Thymus (tissue), 11 donors: ENCODE measurements at regions not wholly inside any gene's neighbourhood (a gene's known extent, or its start where the extent isn't known, plus 50 kb on each side); places are given as distances from the start of the nearest gene placed in this dataset.

Source experiments
- DNase-seq, 9 donors: peaks; one replicate each; pipeline ENCODE4 v3.0.0-alpha.2; 2013; ENCODE audit warnings: low spot score in 9 of 9, low read depth in 6 of 9, missing footprints in 1 of 9
- H3K27ac ChIP-seq, 2 donors: one replicate each; pipeline ENCODE4 v1.5.1; 2013; ENCODE audit warnings: control low read depth in 1 of 2, low read depth in 1 of 2, low read length in 1 of 2, mild to moderate bottlenecking in 1 of 2, moderate library complexity in 1 of 2
- H3K27me3 ChIP-seq, 2 donors: one replicate each; pipeline ENCODE4 v1.5.1; 2013; ENCODE audit warnings: low read length in 1 of 2; ENCODE audit not compliant: control insufficient read depth in 2 of 2, insufficient read depth in 1 of 2
- H3K36me3 ChIP-seq, 2 donors: one replicate each; pipeline ENCODE4 v1.5.1; 2013; ENCODE audit warnings: low read length in 1 of 2, mild to moderate bottlenecking in 1 of 2, moderate library complexity in 1 of 2; ENCODE audit not compliant: control insufficient read depth in 2 of 2, insufficient read depth in 2 of 2
- H3K4me1 ChIP-seq, 2 donors: one replicate each; pipeline ENCODE4 v1.5.1; 2013; ENCODE audit warnings: low read length in 2 of 2; ENCODE audit not compliant: control insufficient read depth in 2 of 2, insufficient read depth in 2 of 2
- H3K4me3 ChIP-seq, 2 donors: one replicate each; pipeline ENCODE4 v1.5.1; 2013; ENCODE audit warnings: low read length in 2 of 2, control low read depth in 1 of 2, mild to moderate bottlenecking in 1 of 2
- H3K9me3 ChIP-seq, 2 donors: one replicate each; pipeline ENCODE4 v1.5.1; 2013; ENCODE audit warnings: low read length in 1 of 2, mild to moderate bottlenecking in 1 of 2; ENCODE audit not compliant: control insufficient read depth in 2 of 2, insufficient read depth in 1 of 2
- WGBS: extraction: QIAGEN DNeasy Blood & Tissue Kit; methylation state at CpG from one replicate; pipeline ENCODE4 v1.1.7; 2013; 5-methylcytosine and 5-hydroxymethylcytosine counted together
- donor health status: healthy.

GRCh38 chr13:50119591-50119990 is 104.3 kb downstream of the KCNRG start:
- Histone ChIP-seq H3K9me3 (no peaks in the 10 kb centered on the region), H3K36me3 (peaks cover 11 to 35% of the 10 kb centered on the region in 2 donors), H3K27ac (no peak overlapping the region), H3K27me3 (no peaks in the 10 kb centered on the region), H3K4me3 (no peak overlapping the region), H3K4me1 (peaks cover 21 to 29% of the 10 kb centered on the region in 2 donors)
- 79% methylated on average over 3 of the region's 3 CpGs for WGBS
- no peak for DNase-seq

- 97% methylated on average over 1 of the region's 1 CpG for WGBS
- peaks cover 20 to 38% of the 10 kb centered on the region in 2 donors for H3K4me1 ChIP-seq
- DNase-seq: no peak
- peaks cover 0 to 10% of the 10 kb centered on the region in 2 donors for H3K27me3 ChIP-seq
- peak overlapping the region in 1 of 2 donors; percentile 18 for H3K4me3 ChIP-seq
- peaks cover 5 to 17% of the 10 kb centered on the region in 2 donors for H3K36me3 ChIP-seq
- H3K9me3 ChIP-seq: peaks cover 0 to 7% of the 10 kb centered on the region in 2 donors
- H3K27ac ChIP-seq: peak overlapping the region; percentile 0 to 95
These were observed 107.2 kb downstream of the KCNRG start for GRCh38 chr13:50122455-50122854.

DNA sequence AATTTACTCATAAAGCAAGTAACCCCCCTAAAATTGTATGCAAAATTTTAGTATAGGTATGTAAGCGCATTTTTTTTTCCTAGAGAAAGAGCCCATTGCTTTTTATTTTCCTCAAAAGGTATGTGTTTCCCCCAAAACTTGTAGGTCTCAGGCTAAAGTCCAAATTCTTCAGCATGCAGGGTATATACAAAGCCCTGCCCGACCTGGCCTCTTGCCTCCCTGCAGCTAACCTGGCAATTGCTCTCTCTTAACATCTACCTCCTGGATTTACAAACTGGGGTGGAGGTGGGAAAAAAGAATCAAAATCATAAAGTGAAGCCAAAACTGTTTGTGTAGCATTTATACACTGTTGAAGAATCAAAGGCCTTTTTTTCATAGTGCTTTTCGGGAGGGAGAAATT is 107.8 kb downstream of the KCNRG start:
- Histone ChIP-seq H3K9me3 (peaks cover 0 to 13% of the 10 kb centered on the region in 2 donors), H3K27me3 (peaks cover 0 to 16% of the 10 kb centered on the region in 2 donors), H3K4me1 (peaks cover 24 to 44% of the 10 kb centered on the region in 2 donors), H3K4me3 (peak overlapping the region; percentile 66 to 96), H3K36me3 (peaks cover 5 to 17% of the 10 kb centered on the region in 2 donors), H3K27ac (peak overlapping the region; percentile 71 to 95)
- WGBS: 68% methylated on average over 3 of the region's 3 CpGs
- peak in 1 of 9 donors; percentile 35 for DNase-seq

GRCh38 chr13:50123515-50123861 is 108.2 kb downstream of the KCNRG start:
- Histone ChIP-seq H3K4me1 (peaks cover 25 to 49% of the 10 kb centered on the region in 2 donors), H3K27me3 (peaks cover 4 to 20% of the 10 kb centered on the region in 2 donors), H3K9me3 (peaks cover 0 to 14% of the 10 kb centered on the region in 2 donors), H3K36me3 (peaks cover 5 to 17% of the 10 kb centered on the region in 2 donors), H3K4me3 (peak overlapping the region; percentile 66 to 96), H3K27ac (peak overlapping the region; percentile 95 to 99)
- 6% methylated on average over 13 of the region's 13 CpGs for WGBS
- peak in 2 of 9 donors; percentile 34 to 82 for DNase-seq

GRCh38 chr13:50123862-50124535 is 108.8 kb downstream of the KCNRG start:
- peaks cover 0 to 14% of the 10 kb centered on the region in 2 donors for H3K9me3 ChIP-seq
- H3K4me1 ChIP-seq: peaks cover 25 to 54% of the 10 kb centered on the region in 2 donors
- H3K4me3 ChIP-seq: peak overlapping the region; percentile 66 to 96
- under 1% methylated on average over 69 of the region's 69 CpGs for WGBS
- peaks cover 5 to 17% of the 10 kb centered on the region in 2 donors for H3K36me3 ChIP-seq
- peak in 5 of 9 donors; percentile 47 to 70 (median 56) for DNase-seq
- peak overlapping the region; percentile 95 to 99 for H3K27ac ChIP-seq
- H3K27me3 ChIP-seq: peaks cover 9 to 26% of the 10 kb centered on the region in 2 donors

GRCh38 chr13:50124536-50125303 is 109.5 kb downstream of the KCNRG start:
- Histone ChIP-seq H3K27me3 (peaks cover 16 to 33% of the 10 kb centered on the region in 2 donors), H3K4me1 (peaks cover 30 to 61% of the 10 kb centered on the region in 2 donors), H3K9me3 (peaks cover 0 to 19% of the 10 kb centered on the region in 2 donors), H3K4me3 (peak overlapping the region; percentile 66 to 96), H3K27ac (peak overlapping the region; percentile 99 to 100), H3K36me3 (peaks cover 5 to 14% of the 10 kb centered on the region in 2 donors)
- WGBS: under 1% methylated on average over 78 of the region's 78 CpGs
- peak in 8 of 9 donors; percentile 83 to 97 (median 92) for DNase-seq

DNA sequence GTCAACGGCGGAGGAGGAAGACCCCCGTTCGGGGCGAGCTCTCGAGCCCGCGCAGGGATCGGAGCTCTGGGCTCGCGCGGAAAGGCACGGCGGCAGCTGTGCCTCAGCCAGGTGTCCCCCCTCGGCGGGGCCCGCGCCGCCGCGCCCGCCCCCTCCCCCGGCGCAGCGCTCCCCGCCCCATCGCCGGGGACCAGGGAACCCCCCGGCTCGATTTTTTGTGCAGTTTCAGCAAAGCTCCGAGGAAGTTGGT is 110.0 kb downstream of the KCNRG start:
- H3K4me1 ChIP-seq: peaks cover 35 to 66% of the 10 kb centered on the region in 2 donors
- WGBS: under 1% methylated on average over 31 of the region's 31 CpGs
- H3K9me3 ChIP-seq: peaks cover 0 to 21% of the 10 kb centered on the region in 2 donors

GRCh38 chr13:50125554-50126262 is 110.5 kb downstream of the KCNRG start:
- Histone ChIP-seq H3K27me3 (peaks cover 25 to 43% of the 10 kb centered on the region in 2 donors), H3K27ac (peak overlapping the region; percentile 99 to 100), H3K9me3 (peaks cover 0 to 21% of the 10 kb centered on the region in 2 donors), H3K4me1 (peaks cover 39 to 71% of the 10 kb centered on the region in 2 donors), H3K36me3 (peaks cover 5 to 10% of the 10 kb centered on the region in 2 donors), H3K4me3 (peak overlapping the region; percentile 66 to 96)
- under 1% methylated on average over 87 of the region's 87 CpGs for WGBS
- peak in 6 of 9 donors; percentile 61 to 98 (median 93) for DNase-seq

More for the DNA sequence above, 110.0 kb downstream of the KCNRG start:
- H3K4me3 ChIP-seq: peak overlapping the region; percentile 66 to 96
- peaks cover 21 to 38% of the 10 kb centered on the region in 2 donors for H3K27me3 ChIP-seq
- DNase-seq: peak in 2 of 9 donors; percentile 79 to 93
- H3K36me3 ChIP-seq: peaks cover 5 to 13% of the 10 kb centered on the region in 2 donors
- peak overlapping the region; percentile 99 to 100 for H3K27ac ChIP-seq
